Hepatocyte (in vitro differentiated cells): ENCODE measurements at regions not wholly inside any gene's neighbourhood (a gene's known extent, or its start where the extent isn't known, plus 50 kb on each side); places are given as distances from the start of the nearest gene placed in this dataset.

Experiments
- EZH2 ChIP-seq: fragments of 200-600 bp; sonication (generic); IDR thresholded peaks from 2 replicates; pipeline ENCODE4 v1.6.1; 2016; ENCODE audit warnings: antibody characterized with exemption, mild to moderate bottlenecking, borderline replicate concordance
- EZH2phosphoT487 ChIP-seq: fragments of 200-600 bp; sonication (generic); IDR thresholded peaks from one replicate; pipeline ENCODE4 v1.6.1; 2018; ENCODE audit warnings: antibody characterized with exemption, mild to moderate bottlenecking, low read depth, moderate library complexity; ENCODE audit not compliant: unreplicated experiment, severe bottlenecking
- TF ChIP-seq, protein P1 (sequence below): fragments of 200-600 bp; sonication (generic); IDR thresholded peaks from 2 replicates; pipeline ENCODE4 v1.5.1; 2016; ENCODE audit warnings: antibody characterized with exemption, mild to moderate bottlenecking; ENCODE audit not compliant: poor library complexity

DNA sequence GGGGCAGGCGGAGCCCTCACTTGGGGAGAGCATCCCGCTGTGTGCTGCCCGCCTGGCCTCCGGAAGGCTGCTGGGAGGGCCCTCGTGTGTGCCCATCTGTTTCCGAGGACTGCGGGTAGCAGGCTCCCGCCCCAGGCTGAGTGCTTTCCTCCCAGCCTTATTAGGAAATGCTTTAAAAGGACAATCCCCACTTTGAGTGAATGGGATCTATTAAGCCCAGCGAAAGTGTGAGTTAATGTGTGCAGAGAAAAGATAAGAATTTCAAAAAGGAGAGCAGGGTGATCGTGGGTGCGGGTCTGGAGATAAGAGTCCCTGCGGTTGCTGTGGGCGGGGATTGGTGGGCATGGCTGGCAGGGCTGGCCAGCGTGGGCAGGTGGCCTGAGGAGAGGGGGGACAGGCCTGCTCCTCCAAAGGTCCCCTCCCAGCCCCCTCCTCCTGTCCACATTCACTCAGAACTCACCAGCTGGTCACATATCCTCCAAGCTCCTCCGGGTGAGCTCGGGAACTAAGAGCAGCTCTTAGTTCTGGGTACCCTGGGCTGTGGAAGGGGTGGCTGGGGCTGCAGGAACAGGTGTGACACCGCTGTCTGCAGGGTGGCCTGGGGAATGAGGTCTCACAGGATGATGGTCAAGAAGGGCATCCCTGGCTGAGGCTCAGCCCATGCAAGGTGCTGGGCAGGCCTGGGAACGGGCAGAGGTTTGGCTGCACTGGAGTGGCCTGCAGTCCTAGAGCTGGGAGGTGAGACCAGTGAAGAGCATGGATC is 1260.3 kb downstream of the BRD1 start:
- TF ChIP-seq, protein P1, sequence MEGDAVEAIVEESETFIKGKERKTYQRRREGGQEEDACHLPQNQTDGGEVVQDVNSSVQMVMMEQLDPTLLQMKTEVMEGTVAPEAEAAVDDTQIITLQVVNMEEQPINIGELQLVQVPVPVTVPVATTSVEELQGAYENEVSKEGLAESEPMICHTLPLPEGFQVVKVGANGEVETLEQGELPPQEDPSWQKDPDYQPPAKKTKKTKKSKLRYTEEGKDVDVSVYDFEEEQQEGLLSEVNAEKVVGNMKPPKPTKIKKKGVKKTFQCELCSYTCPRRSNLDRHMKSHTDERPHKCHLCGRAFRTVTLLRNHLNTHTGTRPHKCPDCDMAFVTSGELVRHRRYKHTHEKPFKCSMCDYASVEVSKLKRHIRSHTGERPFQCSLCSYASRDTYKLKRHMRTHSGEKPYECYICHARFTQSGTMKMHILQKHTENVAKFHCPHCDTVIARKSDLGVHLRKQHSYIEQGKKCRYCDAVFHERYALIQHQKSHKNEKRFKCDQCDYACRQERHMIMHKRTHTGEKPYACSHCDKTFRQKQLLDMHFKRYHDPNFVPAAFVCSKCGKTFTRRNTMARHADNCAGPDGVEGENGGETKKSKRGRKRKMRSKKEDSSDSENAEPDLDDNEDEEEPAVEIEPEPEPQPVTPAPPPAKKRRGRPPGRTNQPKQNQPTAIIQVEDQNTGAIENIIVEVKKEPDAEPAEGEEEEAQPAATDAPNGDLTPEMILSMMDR: no peak
- no peak for TF ChIP-seq EZH2phosphoT487
- TF ChIP-seq EZH2: no peak
